Upper lobe of right lung (tissue), 1 donor: ENCODE measurements at regions not wholly inside any gene's neighbourhood (a gene's known extent, or its start where the extent isn't known, plus 50 kb on each side); places are given as distances from the start of the nearest gene placed in this dataset.

Experiments used
- ATAC-seq: fragments of 200-7000 bp; cut with Tn5 transposase; one replicate; pipeline ENCODE4 v1.9.1; 2020; ENCODE audit warnings: mild to moderate bottlenecking, moderate library complexity
- DNase-seq: peaks from one replicate; pipeline ENCODE4 v3.0.0-alpha.2; 2020
- H3K27ac ChIP-seq: fragments of 200-600 bp; one replicate; pipeline ENCODE4 v1.8.0; 2022
- H3K27me3 ChIP-seq: fragments of 200-600 bp; one replicate; pipeline ENCODE4 v1.8.0; 2022; ENCODE audit warnings: mild to moderate bottlenecking
- H3K36me3 ChIP-seq: fragments of 200-600 bp; one replicate; pipeline ENCODE4 v1.8.0; 2022
- H3K4me1 ChIP-seq: fragments of 200-600 bp; one replicate; pipeline ENCODE4 v1.8.0; 2022
- H3K4me3 ChIP-seq: fragments of 200-600 bp; one replicate; pipeline ENCODE4 v1.8.0; 2022; ENCODE audit warnings: mild to moderate bottlenecking
- H3K9me3 ChIP-seq: fragments of 200-600 bp; one replicate; pipeline ENCODE4 v1.8.0; 2022
- intact Hi-C: fragments of 100-400 bp; cut with DNase I; formaldehyde crosslinking; loops from one replicate; pipeline ENCODE4 v1.11.0; 2022
- TF ChIP-seq, protein P1 (sequence below): fragments of 200-600 bp; IDR thresholded peaks from one replicate; pipeline ENCODE4 v1.8.0; 2022; ENCODE audit warnings: antibody characterized with exemption
- donor health status: DM: no; HTN: yes; CAD: no; lungs with severe emphysema.

DNA sequence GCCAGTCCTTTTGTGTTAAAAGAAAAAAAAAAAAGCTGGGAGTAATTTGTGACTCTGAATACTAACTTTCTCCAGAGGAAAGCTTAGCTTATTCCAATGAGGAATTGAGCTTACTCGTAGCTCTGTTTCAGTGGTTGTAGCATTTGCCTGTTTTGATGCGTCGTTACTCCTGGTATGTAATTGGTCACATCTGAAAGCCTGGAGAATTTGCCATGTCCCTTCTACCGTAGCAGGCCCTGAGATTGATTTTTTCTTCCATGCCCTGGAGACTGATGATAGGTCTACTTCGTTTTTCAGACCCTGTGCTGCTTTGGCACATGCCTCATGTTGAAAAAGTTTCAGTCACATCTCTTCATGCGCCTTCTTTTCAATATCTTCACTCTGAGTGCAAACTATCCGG is 1103.0 kb downstream of the PLA2G4A start:
- Histone ChIP-seq H3K4me1 (no peaks in the 10 kb centered on the region), H3K27me3 (peaks cover 7% of the 10 kb centered on the region), H3K27ac (no peak overlapping the region), H3K36me3 (no peaks in the 10 kb centered on the region), H3K9me3 (no peaks in the 10 kb centered on the region), H3K4me3 (no peak overlapping the region)
- TF ChIP-seq, protein P1, sequence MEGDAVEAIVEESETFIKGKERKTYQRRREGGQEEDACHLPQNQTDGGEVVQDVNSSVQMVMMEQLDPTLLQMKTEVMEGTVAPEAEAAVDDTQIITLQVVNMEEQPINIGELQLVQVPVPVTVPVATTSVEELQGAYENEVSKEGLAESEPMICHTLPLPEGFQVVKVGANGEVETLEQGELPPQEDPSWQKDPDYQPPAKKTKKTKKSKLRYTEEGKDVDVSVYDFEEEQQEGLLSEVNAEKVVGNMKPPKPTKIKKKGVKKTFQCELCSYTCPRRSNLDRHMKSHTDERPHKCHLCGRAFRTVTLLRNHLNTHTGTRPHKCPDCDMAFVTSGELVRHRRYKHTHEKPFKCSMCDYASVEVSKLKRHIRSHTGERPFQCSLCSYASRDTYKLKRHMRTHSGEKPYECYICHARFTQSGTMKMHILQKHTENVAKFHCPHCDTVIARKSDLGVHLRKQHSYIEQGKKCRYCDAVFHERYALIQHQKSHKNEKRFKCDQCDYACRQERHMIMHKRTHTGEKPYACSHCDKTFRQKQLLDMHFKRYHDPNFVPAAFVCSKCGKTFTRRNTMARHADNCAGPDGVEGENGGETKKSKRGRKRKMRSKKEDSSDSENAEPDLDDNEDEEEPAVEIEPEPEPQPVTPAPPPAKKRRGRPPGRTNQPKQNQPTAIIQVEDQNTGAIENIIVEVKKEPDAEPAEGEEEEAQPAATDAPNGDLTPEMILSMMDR: no peak
- ATAC-seq (no peak), DNase-seq (no peak)
- intact Hi-C loops: no loop called here

DNA sequence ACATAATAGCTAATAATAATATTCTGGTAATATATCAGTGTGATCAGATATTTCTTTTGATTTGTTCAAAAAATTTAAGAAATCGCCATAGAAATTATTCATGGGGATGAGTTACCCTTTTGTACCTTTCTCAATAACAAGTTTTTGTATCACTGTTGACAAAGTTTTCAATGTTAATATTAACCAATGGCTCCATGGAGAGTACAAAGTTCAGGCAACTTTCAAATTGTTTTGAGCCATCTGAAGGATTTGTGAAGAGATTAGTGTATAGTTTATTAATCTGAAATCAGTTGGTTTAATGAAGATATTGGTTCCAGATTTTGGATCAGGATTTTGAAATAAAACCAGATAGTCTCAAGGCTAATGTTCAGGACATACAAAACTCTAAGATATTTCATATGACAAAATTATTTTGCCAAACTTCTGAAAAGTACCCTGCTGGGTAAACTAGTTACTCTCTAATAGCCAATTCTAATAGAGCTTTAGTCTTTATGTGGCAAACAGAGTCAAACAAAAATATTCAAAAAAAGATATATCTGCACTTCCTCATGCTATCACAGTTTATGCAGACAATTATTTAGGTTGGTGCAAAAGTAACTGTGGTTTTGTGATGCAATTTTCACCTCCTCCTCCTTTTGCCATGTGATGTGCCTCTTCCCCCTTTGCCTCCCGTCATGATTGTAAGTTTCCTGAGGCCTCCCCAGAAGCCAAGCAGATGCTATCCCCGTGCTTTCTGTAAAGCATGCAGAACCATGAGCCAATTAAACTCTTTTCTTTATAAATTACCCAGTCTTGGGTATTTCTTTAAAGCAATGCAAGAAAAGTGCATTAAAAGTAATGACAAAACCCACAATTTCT is 1105.0 kb downstream of the PLA2G4A start:
- intact Hi-C loops: no loop called here
- ATAC-seq (no peak), DNase-seq (no peak)
- no peaks in the 10 kb centered on the region for H3K36me3 ChIP-seq
- no peaks in the 10 kb centered on the region for H3K9me3 ChIP-seq
- H3K27me3 ChIP-seq: peaks cover 4% of the 10 kb centered on the region
- no peak overlapping the region for H3K4me3 ChIP-seq
- TF ChIP-seq, protein P1: no peak
- H3K27ac ChIP-seq: no peak overlapping the region
- H3K4me1 ChIP-seq: no peaks in the 10 kb centered on the region

DNA sequence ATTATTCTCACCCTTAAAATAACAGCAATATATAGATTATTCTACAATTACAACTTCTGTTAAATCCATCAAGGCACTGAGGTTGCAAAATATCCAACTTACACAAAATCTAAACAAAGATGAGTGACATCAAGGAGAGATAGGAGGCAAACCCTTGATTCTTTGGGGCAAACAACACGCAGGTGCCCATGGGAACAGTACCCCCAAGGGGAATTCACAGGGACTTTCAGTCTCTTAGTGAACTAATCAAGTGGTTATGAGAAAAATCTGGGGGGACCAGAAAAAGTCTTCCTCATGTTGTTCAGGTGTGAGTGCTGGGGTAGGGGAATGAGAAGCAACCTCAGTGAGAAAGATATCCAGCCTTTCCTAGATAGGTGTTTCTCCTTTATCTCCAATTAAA is 1107.9 kb downstream of the PLA2G4A start:
- no peaks in the 10 kb centered on the region for H3K27me3 ChIP-seq
- intact Hi-C loops: no loop called here
- no peaks in the 10 kb centered on the region for H3K36me3 ChIP-seq
- DNase-seq: no peak
- no peak for ATAC-seq
- TF ChIP-seq, protein P1: no peak
- H3K9me3 ChIP-seq: no peaks in the 10 kb centered on the region
- H3K4me3 ChIP-seq: no peak overlapping the region
- H3K4me1 ChIP-seq: no peaks in the 10 kb centered on the region
- H3K27ac ChIP-seq: no peak overlapping the region

DNA sequence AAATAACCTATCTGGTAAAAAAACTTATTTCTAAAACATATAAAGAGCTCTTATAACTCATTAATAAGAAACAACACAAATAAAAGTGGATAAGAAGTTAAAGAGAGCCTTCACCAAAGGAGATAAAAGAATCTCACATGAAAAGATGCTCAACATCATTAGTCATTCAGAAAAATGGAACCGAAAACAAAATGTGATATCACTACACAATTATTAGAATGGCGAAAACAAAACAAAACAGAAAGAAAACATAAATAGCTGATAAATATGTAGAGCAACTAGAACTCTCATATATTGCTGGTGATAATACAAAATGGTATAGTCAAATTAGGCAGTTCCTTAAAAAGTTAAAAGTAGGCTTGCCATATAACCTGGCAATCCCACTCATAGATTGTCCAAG is 1109.3 kb downstream of the PLA2G4A start:
- no peak for DNase-seq
- H3K4me3 ChIP-seq: no peak overlapping the region
- TF ChIP-seq, protein P1: no peak
- H3K4me1 ChIP-seq: no peaks in the 10 kb centered on the region
- H3K27me3 ChIP-seq: no peaks in the 10 kb centered on the region
- no peaks in the 10 kb centered on the region for H3K9me3 ChIP-seq
- intact Hi-C loops: no loop called here
- ATAC-seq: no peak
- no peak overlapping the region for H3K27ac ChIP-seq
- no peaks in the 10 kb centered on the region for H3K36me3 ChIP-seq

DNA sequence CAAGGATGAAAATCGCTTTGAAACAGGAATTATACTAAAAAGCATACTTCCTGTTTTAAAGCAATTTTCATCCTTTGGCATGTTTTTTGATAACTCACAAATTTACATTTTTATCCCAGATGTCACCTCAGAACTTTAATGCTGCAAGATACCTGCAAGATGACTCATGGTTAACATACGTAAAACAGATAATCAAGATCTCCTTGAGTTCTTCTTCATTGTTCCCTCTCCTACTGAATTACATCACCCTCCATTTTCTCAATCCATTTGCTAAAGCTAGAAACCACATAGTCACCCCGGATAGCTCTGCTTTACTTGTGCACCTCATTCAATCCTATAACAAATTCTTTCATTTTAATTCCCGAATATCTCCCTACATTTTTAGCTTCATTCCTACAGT is 1114.2 kb downstream of the PLA2G4A start:
- TF ChIP-seq, protein P1: no peak
- no peaks in the 10 kb centered on the region for H3K27me3 ChIP-seq
- H3K27ac ChIP-seq: no peak overlapping the region
- H3K36me3 ChIP-seq: no peaks in the 10 kb centered on the region
- no peak for DNase-seq
- ATAC-seq: no peak
- H3K9me3 ChIP-seq: no peaks in the 10 kb centered on the region
- no peak overlapping the region for H3K4me3 ChIP-seq
- intact Hi-C loops: no loop called here
- H3K4me1 ChIP-seq: no peaks in the 10 kb centered on the region
